Endothelial cell of umbilical vein (primary cell): ENCODE measurements at regions not wholly inside any gene's neighbourhood (a gene's known extent, or its start where the extent isn't known, plus 50 kb on each side); places are given as distances from the start of the nearest gene placed in this dataset.

Experiments used
- BruUV-seq: library from RNA; stranded (reverse); fragments of 400-500 nt; replicated peaks from 2 replicates; lab custom pipeline; 2021; lab: Mats Ljungman, UMichigan
- CTCF ChIA-PET: fragments of 300-600, 350-600 bp; sonication (Branson Sonifier 250); formaldehyde crosslinking; loops from one replicate; lab custom pipeline; 2021; ENCODE audit warnings: antibody characterized with exemption, inconsistent platforms; lab: Charles Lee
- POLR2A ChIA-PET: fragments of 300-600, 350-600 bp; sonication (Branson Sonifier 250); formaldehyde crosslinking; loops from one replicate; lab custom pipeline; 2021; ENCODE audit warnings: antibody characterized with exemption, inconsistent platforms; lab: Charles Lee
- DNase-seq: peaks from one replicate; pipeline ENCODE4 v3.0.0-alpha.2; 2011; ENCODE audit warnings: low read depth, low spot score
- FAIRE-seq: peaks from 2 replicates; lab custom pipeline; 2011; peaks lifted over from hg19 to GRCh38; lab: Jason Lieb, UNC
- H2AFZ ChIP-seq: 2 replicates; pipeline ENCODE4 v1.6.0; 2012; ENCODE audit warnings: low read depth, low read length, control low read depth, inconsistent platforms
- H3K27ac ChIP-seq: 2 replicates; pipeline ENCODE4 v1.5.1; 2011; ENCODE audit warnings: low read depth, mild to moderate bottlenecking, control low read depth, low read length, moderate library complexity; ENCODE audit not compliant: insufficient read depth
- H3K27me3 ChIP-seq, 2 experiments: 2 replicates each; pipeline versions ENCODE4 v1.6.0 to v1.6.1; 2011; ENCODE audit warnings: low read length in 2 of 2, mixed read lengths in 1 of 2; ENCODE audit not compliant: control insufficient read depth in 2 of 2, insufficient read depth in 2 of 2
- H3K36me3 ChIP-seq, 2 experiments: 2 replicates in 1 of 2; 3 replicates in 1 of 2; pipeline ENCODE4 v1.5.1; 2011; ENCODE audit warnings: low read length in 2 of 2, mild to moderate bottlenecking in 1 of 2, moderate library complexity in 1 of 2; ENCODE audit not compliant: control insufficient read depth in 2 of 2, insufficient read depth in 2 of 2; ENCODE audit errors: extremely low read depth in 1 of 2
- H3K4me1 ChIP-seq: 3 replicates; pipeline ENCODE4 v1.5.1; 2011; ENCODE audit warnings: mild to moderate bottlenecking, low read length; ENCODE audit not compliant: control insufficient read depth, insufficient read depth; ENCODE audit errors: extremely low read depth
- H3K4me2 ChIP-seq: 2 replicates; pipeline ENCODE4 v1.6.1; 2011; ENCODE audit warnings: low read length, control low read depth, mixed read lengths; ENCODE audit not compliant: insufficient read depth
- H3K4me3 ChIP-seq, 3 experiments: fragments of 200-600 bp in 1 of 3; sonication (generic), shearing (Covaris generic) in 1 of 3; replicated peaks in 1 of 3; 2 replicates each; pipeline ENCODE4 v1.5.1; 2011 to 2016; ENCODE audit warnings: control low read depth in 3 of 3, low read length in 3 of 3, mild to moderate bottlenecking in 2 of 3, inconsistent platforms in 1 of 3, low read depth in 1 of 3, moderate library complexity in 1 of 3; ENCODE audit not compliant: insufficient read depth in 1 of 3
- H3K79me2 ChIP-seq: 2 replicates; pipeline ENCODE4 v1.6.0; 2012; ENCODE audit warnings: low read length, inconsistent platforms; ENCODE audit not compliant: control insufficient read depth, insufficient read depth
- H3K9ac ChIP-seq: replicated peaks from 2 replicates; pipeline ENCODE3; 2011; ENCODE audit warnings: low read length, control low read depth; ENCODE audit not compliant: insufficient read depth; ENCODE audit errors: extremely low read depth
- H3K9me1 ChIP-seq: replicated peaks from 3 replicates; pipeline ENCODE4 v1.6.0; 2011; ENCODE audit warnings: mild to moderate bottlenecking, low read length; ENCODE audit not compliant: control insufficient read depth, insufficient read depth; ENCODE audit errors: extremely low read depth
- H3K9me3 ChIP-seq: replicated peaks from 2 replicates; pipeline ENCODE4 v1.5.1; 2012; ENCODE audit warnings: low read length, inconsistent platforms; ENCODE audit not compliant: control insufficient read depth, insufficient read depth
- H4K20me1 ChIP-seq: replicated peaks from 2 replicates; pipeline ENCODE3; 2011; ENCODE audit warnings: mild to moderate bottlenecking, low read length; ENCODE audit not compliant: control insufficient read depth, insufficient read depth; ENCODE audit errors: extremely low read depth
- EZH2 ChIP-seq: IDR thresholded peaks from 2 replicates; pipeline ENCODE4 v1.6.1; 2012; ENCODE audit warnings: borderline replicate concordance, low read depth, mild to moderate bottlenecking, moderate library complexity, low read length, inconsistent platforms; ENCODE audit not compliant: severe bottlenecking
- FOS ChIP-seq: IDR thresholded peaks from 2 replicates; pipeline ENCODE4 v1.6.1; 2011; ENCODE audit warnings: mild to moderate bottlenecking, low read length, moderate library complexity, borderline replicate concordance; ENCODE audit not compliant: insufficient read depth
- GATA2 ChIP-seq: IDR thresholded peaks from 2 replicates; pipeline ENCODE4 v1.7.0; 2011; ENCODE audit warnings: low read depth, mild to moderate bottlenecking, moderate library complexity, mixed read lengths, low read length; ENCODE audit not compliant: insufficient read length, insufficient read depth
- JUN ChIP-seq: IDR thresholded peaks from 2 replicates; pipeline ENCODE4 v1.6.1; 2011; ENCODE audit warnings: borderline replicate concordance, low read depth; ENCODE audit not compliant: insufficient read length, insufficient read depth
- MAX ChIP-seq: IDR thresholded peaks from 2 replicates; pipeline ENCODE4 v1.6.1; 2011; ENCODE audit not compliant: insufficient read depth, insufficient read length
- MYC ChIP-seq: IDR thresholded peaks from one replicate; pipeline ENCODE4 v1.6.1; 2011; ENCODE audit warnings: mild to moderate bottlenecking, low read depth, low read length
- POLR2A ChIP-seq: IDR thresholded peaks from 2 replicates; pipeline ENCODE4 v1.6.1; 2012; ENCODE audit warnings: low read depth, mild to moderate bottlenecking, control low read depth, low read length
- POLR2AphosphoS5 ChIP-seq: IDR thresholded peaks from 2 replicates; pipeline ENCODE4 v1.6.1; 2012; ENCODE audit warnings: low read depth, mild to moderate bottlenecking, control low read depth, low read length, moderate library complexity; ENCODE audit not compliant: insufficient read depth
- dilution Hi-C: fragments of 300-500 bp; cut with MboI; formaldehyde crosslinking; loops from one replicate; pipeline ENCODE4 v1.15.0; 2019; ENCODE audit warnings: low sequenced_read_pairs; ENCODE audit not compliant: extremely low pct_ligation_motif_present
- intact Hi-C: fragments of 100-400 bp; cut with micrococcal nuclease; formaldehyde crosslinking; loops from one replicate; pipeline ENCODE4 v1.10.0; 2022
- TF ChIP-seq, protein P1 (sequence below), 2 donors: IDR thresholded peaks; 1 replicate in 1 of 2; 2 replicates in 1 of 2; pipeline ENCODE4 v1.5.1; 2011; ENCODE audit warnings: low read length in 2 of 2, mild to moderate bottlenecking in 2 of 2, moderate library complexity in 2 of 2, control low read depth in 1 of 2, inconsistent platforms in 1 of 2, low read depth in 1 of 2; ENCODE audit not compliant: insufficient read depth in 1 of 2; ENCODE audit errors: extremely low read depth in 1 of 2

DNA sequence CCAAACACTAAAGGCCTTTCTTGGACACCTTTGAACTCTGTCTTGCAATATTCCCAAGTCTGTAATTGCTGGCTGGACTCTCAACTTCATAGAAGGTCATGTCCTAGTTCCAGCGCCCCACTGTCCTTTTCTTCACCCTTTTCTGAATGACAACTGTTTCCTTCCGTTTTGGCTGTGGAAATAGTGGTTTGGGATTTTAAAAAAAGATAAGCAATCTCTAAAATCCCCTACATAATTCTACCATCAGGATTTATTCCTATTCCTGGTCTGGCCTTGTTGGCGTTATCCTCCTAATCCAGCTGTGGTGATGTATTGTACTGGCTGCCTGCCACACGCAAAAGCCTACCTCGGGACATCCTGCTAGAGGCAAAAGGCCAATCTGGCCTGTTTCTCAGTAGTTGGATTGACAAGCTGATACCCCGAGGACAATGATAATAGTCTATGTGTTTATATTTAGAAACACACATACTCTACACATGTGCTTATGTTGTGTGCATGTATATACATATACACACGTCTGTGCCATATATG lies 440.3 kb upstream of the DPH6 start:
- H3K9me3 ChIP-seq, result no peaks in the 10 kb centered on the region
- H3K4me2 ChIP-seq, result no peak overlapping the region
- POLR2A ChIA-PET, result no interaction called here
- H2AFZ ChIP-seq, result peak overlapping the region; percentile 6
- no peak overlapping the region for H3K27ac ChIP-seq
- no peaks in the 10 kb centered on the region for H3K9me1 ChIP-seq
- TF ChIP-seq MYC (no peak), GATA2 (peak; percentile 60)
- CTCF ChIA-PET, result interaction anchor here (0.9 to 1.2 kb wide), 4 partner anchors 7 to 20 kb away, joined by 3 to 4 read pairs (median 4); no protein-coding TSS in a partner anchor
- DNase-seq (peak; percentile 65), FAIRE-seq (peak; percentile 76)
- dilution Hi-C loops (no loop called here), intact Hi-C loops (loop anchor here (2.0 kb wide), 1 partner anchor 19 kb away; no protein-coding TSS in a partner anchor)
- H3K9ac ChIP-seq, result no peak overlapping the region
- no TSS peak for BruUV-seq
- no peaks in the 10 kb centered on the region for H3K36me3 ChIP-seq
- peaks cover 12% of the 10 kb centered on the region for H3K4me1 ChIP-seq
- H3K27me3 ChIP-seq, result no peaks in the 10 kb centered on the region
- no peak overlapping the region for H3K4me3 ChIP-seq
- H3K79me2 ChIP-seq, result no peaks in the 10 kb centered on the region
- H4K20me1 ChIP-seq, result no peaks in the 10 kb centered on the region

DNA sequence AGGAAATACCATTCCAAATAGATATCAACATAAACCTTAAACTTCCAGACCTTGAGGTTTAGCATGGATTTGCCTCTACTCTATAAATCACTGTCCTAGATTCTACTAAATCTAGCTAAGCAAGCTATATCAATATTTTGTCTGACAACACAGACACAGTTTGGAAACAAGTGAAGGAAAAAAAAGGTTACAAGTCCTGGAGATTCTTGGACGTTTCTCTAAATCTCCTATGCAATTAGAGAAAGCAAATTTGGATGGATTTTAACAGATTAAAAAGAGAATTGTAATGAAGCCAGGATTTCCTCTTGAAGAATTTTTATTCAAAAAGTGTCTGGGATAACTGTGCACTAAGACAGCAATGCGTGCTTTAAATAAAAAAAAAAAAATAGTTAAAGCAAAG lies 441.1 kb upstream of the DPH6 start:
- ChIA-PET CTCF (no interaction called here), POLR2A (no interaction called here)
- BruUV-seq, result no TSS peak
- Histone ChIP-seq H2AFZ (no peak overlapping the region), H3K9me3 (no peaks in the 10 kb centered on the region), H4K20me1 (no peaks in the 10 kb centered on the region), H3K36me3 (no peaks in the 10 kb centered on the region), H3K9ac (no peak overlapping the region), H3K4me3 (no peak overlapping the region), H3K79me2 (no peaks in the 10 kb centered on the region), H3K4me1 (peaks cover 12% of the 10 kb centered on the region), H3K4me2 (no peak overlapping the region), H3K27me3 (no peaks in the 10 kb centered on the region), H3K9me1 (no peaks in the 10 kb centered on the region), H3K27ac (no peak overlapping the region)
- intact Hi-C loops (loop anchor here (2.0 kb wide), 1 partner anchor 18 kb away; no protein-coding TSS in a partner anchor), dilution Hi-C loops (no loop called here)
- FAIRE-seq (no peak), DNase-seq (no peak)
- TF ChIP-seq MAX (no peak), POLR2AphosphoS5 (no peak), MYC (no peak), POLR2A (no peak), GATA2 (no peak), EZH2 (no peak), FOS (no peak), JUN (no peak)
- TF ChIP-seq, protein P1, sequence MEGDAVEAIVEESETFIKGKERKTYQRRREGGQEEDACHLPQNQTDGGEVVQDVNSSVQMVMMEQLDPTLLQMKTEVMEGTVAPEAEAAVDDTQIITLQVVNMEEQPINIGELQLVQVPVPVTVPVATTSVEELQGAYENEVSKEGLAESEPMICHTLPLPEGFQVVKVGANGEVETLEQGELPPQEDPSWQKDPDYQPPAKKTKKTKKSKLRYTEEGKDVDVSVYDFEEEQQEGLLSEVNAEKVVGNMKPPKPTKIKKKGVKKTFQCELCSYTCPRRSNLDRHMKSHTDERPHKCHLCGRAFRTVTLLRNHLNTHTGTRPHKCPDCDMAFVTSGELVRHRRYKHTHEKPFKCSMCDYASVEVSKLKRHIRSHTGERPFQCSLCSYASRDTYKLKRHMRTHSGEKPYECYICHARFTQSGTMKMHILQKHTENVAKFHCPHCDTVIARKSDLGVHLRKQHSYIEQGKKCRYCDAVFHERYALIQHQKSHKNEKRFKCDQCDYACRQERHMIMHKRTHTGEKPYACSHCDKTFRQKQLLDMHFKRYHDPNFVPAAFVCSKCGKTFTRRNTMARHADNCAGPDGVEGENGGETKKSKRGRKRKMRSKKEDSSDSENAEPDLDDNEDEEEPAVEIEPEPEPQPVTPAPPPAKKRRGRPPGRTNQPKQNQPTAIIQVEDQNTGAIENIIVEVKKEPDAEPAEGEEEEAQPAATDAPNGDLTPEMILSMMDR (IDR thresholded peaks at IDR 0.05; ENCODE audit: extremely low read depth in 1 of 2, insufficient read depth in 1 of 2, low read depth in 1 of 2, low read length in 2 of 2), result no peak
